GM18861 (cell line): ENCODE measurements at regions not wholly inside any gene's neighbourhood (a gene's known extent, or its start where the extent isn't known, plus 50 kb on each side); places are given as distances from the start of the nearest gene placed in this dataset.
A peak's percentile ranks its signal among the peaks of the same experiment; 100 is the strongest.

Experiments used
- ATAC-seq: cut with Tn5 transposase; IDR thresholded peaks from one replicate; pipeline ENCODE4 v1.9.1; 2021; ENCODE audit not compliant: unreplicated experiment

- no peak for ATAC-seq
These were observed 115.5 kb downstream of the TWIST2 start for GRCh38 chr2:238963161-238963970.

GRCh38 chr2:238963971-238964328 is 116.1 kb downstream of the TWIST2 start:
- ATAC-seq: no peak

- ATAC-seq: no peak
These were observed 116.7 kb downstream of the TWIST2 start for GRCh38 chr2:238964544-238965067.

- ATAC-seq: no peak
These were observed 117.6 kb downstream of the TWIST2 start for GRCh38 chr2:238965371-238966071.

- no peak for ATAC-seq
These were observed 118.4 kb downstream of the TWIST2 start for GRCh38 chr2:238966072-238966937.

GRCh38 chr2:238967031-238967977 is 119.4 kb downstream of the TWIST2 start:
- no peak for ATAC-seq

- no peak for ATAC-seq
These were observed 120.1 kb downstream of the TWIST2 start for GRCh38 chr2:238967978-238968360.

GRCh38 chr2:238968616-238969384 is 120.9 kb downstream of the TWIST2 start:
- ATAC-seq: no peak

- no peak for ATAC-seq
These were observed 122.0 kb downstream of the TWIST2 start for GRCh38 chr2:238969857-238970256.

GRCh38 chr2:238970553-238971081 is 122.7 kb downstream of the TWIST2 start:
- peak; percentile 59 for ATAC-seq

GRCh38 chr2:238971318-238972145 is 123.6 kb downstream of the TWIST2 start:
- no peak for ATAC-seq

GRCh38 chr2:238972146-238972445 is 124.2 kb downstream of the TWIST2 start:
- no peak for ATAC-seq

- ATAC-seq: no peak
These were observed 125.3 kb downstream of the TWIST2 start for GRCh38 chr2:238973038-238973739.

- no peak for ATAC-seq
These were observed 126.2 kb downstream of the TWIST2 start for GRCh38 chr2:238974081-238974480.

- ATAC-seq: no peak
These were observed 126.7 kb downstream of the TWIST2 start for GRCh38 chr2:238974501-238975166.

- no peak for ATAC-seq
These were observed 127.5 kb downstream of the TWIST2 start for GRCh38 chr2:238975408-238975807.

- no peak for ATAC-seq
These were observed 130.6 kb downstream of the TWIST2 start for GRCh38 chr2:238978497-238978896.
